GM18505 (cell line): ENCODE measurements at regions not wholly inside any gene's neighbourhood (a gene's known extent, or its start where the extent isn't known, plus 50 kb on each side); places are given as distances from the start of the nearest gene placed in this dataset.

ENCODE experiments used
- ATAC-seq: cut with Tn5 transposase; IDR thresholded peaks from one replicate; pipeline ENCODE4 v1.9.1; 2021; ENCODE audit not compliant: unreplicated experiment
- POLR2A ChIP-seq: IDR thresholded peaks from 4 replicates; pipeline ENCODE4 v1.6.1; 2011; ENCODE audit warnings: borderline replicate concordance; ENCODE audit not compliant: insufficient read depth, insufficient read length; ENCODE audit errors: extremely low read depth

- TF ChIP-seq POLR2A = no peak
- no peak for ATAC-seq
Measured at GRCh38 chr9:14437354-14438231, 123.7 kb upstream of the NFIB start.

- no peak for TF ChIP-seq POLR2A
- no peak for ATAC-seq
Measured at GRCh38 chr9:14435871-14436270, 121.9 kb upstream of the NFIB start.

- TF ChIP-seq POLR2A = no peak
- ATAC-seq = no peak
Measured at GRCh38 chr9:14434971-14435718, 121.2 kb upstream of the NFIB start.

GRCh38 chr9:14434158-14434504 lies 120.2 kb upstream of the NFIB start:
- no peak for TF ChIP-seq POLR2A
- ATAC-seq = no peak

GRCh38 chr9:14433351-14434157 lies 119.6 kb upstream of the NFIB start:
- TF ChIP-seq POLR2A = no peak
- ATAC-seq = no peak

- no peak for TF ChIP-seq POLR2A
- ATAC-seq = no peak
Measured at GRCh38 chr9:14432666-14433350, 118.9 kb upstream of the NFIB start.

- no peak for TF ChIP-seq POLR2A
- no peak for ATAC-seq
Measured at GRCh38 chr9:14428781-14429230, 114.9 kb upstream of the NFIB start.

GRCh38 chr9:14427419-14427818 lies 113.5 kb upstream of the NFIB start:
- ATAC-seq = no peak
- TF ChIP-seq POLR2A = no peak

GRCh38 chr9:14424983-14425382 lies 111.0 kb upstream of the NFIB start:
- no peak for ATAC-seq
- no peak for TF ChIP-seq POLR2A

GRCh38 chr9:14424289-14424688 lies 110.3 kb upstream of the NFIB start:
- no peak for ATAC-seq

GRCh38 chr9:14423815-14424261 lies 109.9 kb upstream of the NFIB start:
- TF ChIP-seq POLR2A = no peak
- ATAC-seq = no peak

More at GRCh38 chr9:14424289-14424688, 110.3 kb upstream of the NFIB start:
- no peak for TF ChIP-seq POLR2A

GRCh38 chr9:14421291-14421690 lies 107.3 kb upstream of the NFIB start:
- ATAC-seq = no peak

GRCh38 chr9:14418941-14419937 lies 105.3 kb upstream of the NFIB start:
- TF ChIP-seq POLR2A = no peak
- no peak for ATAC-seq

More at GRCh38 chr9:14421291-14421690, 107.3 kb upstream of the NFIB start:
- TF ChIP-seq POLR2A = no peak
